Tibial nerve (tissue), 4 donors: ENCODE measurements at regions not wholly inside any gene's neighbourhood (a gene's known extent, or its start where the extent isn't known, plus 50 kb on each side); places are given as distances from the start of the nearest gene placed in this dataset.
"Not testable (repeated sequence)": the region's sequence is repeated elsewhere in the genome, so short reads cannot be mapped to it uniquely, and the experiment has no call there.

Experiments used
- DNase-seq, 2 donors: peaks; one replicate each; pipeline ENCODE4 v3.0.0-alpha.2; 2019; ENCODE audit warnings: low spot score in 2 of 2
- H3K27ac ChIP-seq, 4 donors: fragments of 200-600 bp; sonication (generic) in 3 of 4; one replicate each; pipeline ENCODE4 v1.5.1; 2017 to 2019; ENCODE audit warnings: mild to moderate bottlenecking in 1 of 4
- H3K27me3 ChIP-seq, 2 donors: fragments of 200-600 bp; sonication (generic) in 1 of 2; one replicate each; pipeline versions ENCODE4 v1.5.1 to v1.6.0; 2017 to 2019
- H3K36me3 ChIP-seq, 3 donors: fragments of 200-600 bp; sonication (generic); one replicate each; pipeline ENCODE4 v1.5.1; 2018 to 2019
- H3K4me1 ChIP-seq, 4 donors: fragments of 200-600 bp; sonication (generic) in 3 of 4; one replicate each; pipeline ENCODE4 v1.5.1; 2017 to 2019
- H3K4me3 ChIP-seq, 4 donors: fragments of 200-600 bp; sonication (generic) in 3 of 4; one replicate each; pipeline ENCODE4 v1.5.1; 2017 to 2019; ENCODE audit warnings: mild to moderate bottlenecking in 1 of 4, moderate library complexity in 1 of 4
- H3K9me3 ChIP-seq, 4 donors: fragments of 200-600 bp; sonication (generic) in 3 of 4; one replicate each; pipeline ENCODE4 v1.5.1; 2017 to 2019
- CTCF ChIP-seq, 5 experiments: fragments of 200-600 bp in 3 of 5; fragments of 450-650 bp in 2 of 5; sonication (generic) in 3 of 5; IDR thresholded peaks; one replicate each; pipeline ENCODE4 v1.5.1; 2016 to 2019; ENCODE audit warnings: antibody characterized with exemption in 5 of 5, mild to moderate bottlenecking in 3 of 5, moderate library complexity in 2 of 5
- EP300 ChIP-seq, 2 donors: sonication (generic); formaldehyde crosslinking; IDR thresholded peaks; one replicate each; pipeline ENCODE4 v1.6.1; 2017; ENCODE audit warnings: antibody characterized with exemption in 2 of 2, mild to moderate bottlenecking in 1 of 2
- POLR2A ChIP-seq, 2 donors: fragments of 450-650 bp; IDR thresholded peaks; one replicate each; pipeline ENCODE4 v1.6.1; 2017; ENCODE audit warnings: antibody characterized with exemption in 2 of 2, mild to moderate bottlenecking in 2 of 2, moderate library complexity in 2 of 2
- WGBS, 2 donors: methylation state at CpG; one replicate each; pipeline ENCODE4 v1.1.5; 2018; 5-methylcytosine and 5-hydroxymethylcytosine counted together

- WGBS, 2 donors = 58 to 63% methylated on average over 16 of the region's 16 CpGs
- H3K27ac ChIP-seq = no peak overlapping the region
- H3K4me1 ChIP-seq = peaks cover 0 to 7% (median 0%) of the 10 kb centered on the region in 4 donors
- H3K36me3 ChIP-seq = no peaks in the 10 kb centered on the region
- no peak overlapping the region for H3K4me3 ChIP-seq
- peak in 1 of 2 donors; percentile 7 for DNase-seq
- TF ChIP-seq EP300 (IDR thresholded peaks at IDR 0.05) (no peak), POLR2A (IDR thresholded peaks at IDR 0.05) (no peak), CTCF (IDR thresholded peaks at IDR 0.05) (no peak)
- no peaks in the 10 kb centered on the region for H3K27me3 ChIP-seq
- peaks cover 0 to 4% (median 0%) of the 10 kb centered on the region in 4 donors for H3K9me3 ChIP-seq
Measured at GRCh38 chr7:68185631-68186456, 1189.2 kb downstream of the TYW1 start.

GRCh38 chr7:68187532-68187931 is 1190.9 kb downstream of the TYW1 start:
- H3K4me1 ChIP-seq = peaks cover 0 to 7% (median 0%) of the 10 kb centered on the region in 4 donors
- no peak for DNase-seq
- H3K4me3 ChIP-seq = no peak overlapping the region
- H3K9me3 ChIP-seq = peaks cover 0 to 4% (median 0%) of the 10 kb centered on the region in 4 donors
- H3K27ac ChIP-seq = no peak overlapping the region
- TF ChIP-seq EP300 (IDR thresholded peaks at IDR 0.05) (no peak), CTCF (IDR thresholded peaks at IDR 0.05) (no peak), POLR2A (IDR thresholded peaks at IDR 0.05) (no peak)
- WGBS, 2 donors = 67 to 75% methylated on average over 7 of the region's 7 CpGs
- H3K36me3 ChIP-seq = no peaks in the 10 kb centered on the region
- no peaks in the 10 kb centered on the region for H3K27me3 ChIP-seq

GRCh38 chr7:68192941-68193340 is 1196.3 kb downstream of the TYW1 start:
- no peak for TF ChIP-seq CTCF (IDR thresholded peaks at IDR 0.05)
- TF ChIP-seq EP300 (IDR thresholded peaks at IDR 0.05) = no peak
- TF ChIP-seq POLR2A (IDR thresholded peaks at IDR 0.05) = no peak

GRCh38 chr7:68195642-68196041 is 1199.0 kb downstream of the TYW1 start:
- peaks cover 0 to 13% (median 0%) of the 10 kb centered on the region in 4 donors for H3K9me3 ChIP-seq
- not testable (repeated sequence) for H3K4me3 ChIP-seq, H3K27ac ChIP-seq, H3K36me3 ChIP-seq, DNase-seq, H3K4me1 ChIP-seq, H3K27me3 ChIP-seq
- WGBS, 2 donors = 94 to 100% methylated on average over 2 of the region's 2 CpGs

More at GRCh38 chr7:68192941-68193340, 1196.3 kb downstream of the TYW1 start:
- Histone ChIP-seq H3K36me3 (no peaks in the 10 kb centered on the region), H3K27ac (no peak overlapping the region), H3K4me3 (no peak overlapping the region), H3K27me3 (no peaks in the 10 kb centered on the region), H3K4me1 (no peaks in the 10 kb centered on the region), H3K9me3 (peaks cover 0 to 13% (median 0%) of the 10 kb centered on the region in 4 donors)
- DNase-seq = no peak
- 53 to 56% methylated on average over 5 of the region's 5 CpGs for WGBS, 2 donors

- DNase-seq = no peak
- Histone ChIP-seq H3K4me3 (no peak overlapping the region), H3K9me3 (peaks cover 0 to 4% (median 0%) of the 10 kb centered on the region in 4 donors), H3K27ac (no peak overlapping the region), H3K4me1 (no peaks in the 10 kb centered on the region), H3K27me3 (no peaks in the 10 kb centered on the region), H3K36me3 (no peaks in the 10 kb centered on the region)
- 63 to 64% methylated on average over 12 of the region's 12 CpGs for WGBS, 2 donors
- TF ChIP-seq POLR2A (IDR thresholded peaks at IDR 0.05) (no peak), EP300 (IDR thresholded peaks at IDR 0.05) (no peak), CTCF (IDR thresholded peaks at IDR 0.05) (no peak)
Measured at GRCh38 chr7:68200051-68200670, 1203.5 kb downstream of the TYW1 start.
